DND-41 (cell line): ENCODE measurements at regions not wholly inside any gene's neighbourhood (a gene's known extent, or its start where the extent isn't known, plus 50 kb on each side); places are given as distances from the start of the nearest gene placed in this dataset.

Experiments used
- ATAC-seq: fragments of 200-7000 bp; cut with Tn5 transposase; 3 replicates; pipeline ENCODE4 v1.9.1; 2021; ENCODE audit warnings: low read depth; ENCODE audit not compliant: insufficient read depth
- DNase-seq: peaks from one replicate; pipeline ENCODE4 v3.0.0-alpha.2; 2020
- H2AFZ ChIP-seq: 2 replicates; pipeline ENCODE4 v1.6.0; 2012; ENCODE audit warnings: low read depth, low read length
- H3K27ac ChIP-seq: 2 replicates; pipeline ENCODE4 v1.5.1; 2012; ENCODE audit warnings: low read length, inconsistent platforms
- H3K27me3 ChIP-seq: fragments of 200-600 bp; sonication (generic); 2 replicates; pipeline ENCODE4 v1.6.0; 2012; ENCODE audit warnings: low read length, mild to moderate bottlenecking, inconsistent platforms; ENCODE audit not compliant: insufficient read depth, poor library complexity
- H3K36me3 ChIP-seq: 2 replicates; pipeline ENCODE4 v1.5.1; 2012; ENCODE audit warnings: low read length, inconsistent platforms; ENCODE audit not compliant: insufficient read depth
- H3K4me1 ChIP-seq: 2 replicates; pipeline ENCODE4 v1.5.1; 2012; ENCODE audit warnings: mild to moderate bottlenecking, low read length; ENCODE audit not compliant: insufficient read depth
- H3K4me2 ChIP-seq: 2 replicates; pipeline ENCODE4 v1.6.0; 2012; ENCODE audit warnings: mild to moderate bottlenecking, moderate library complexity, low read length, inconsistent platforms; ENCODE audit not compliant: insufficient read depth
- H3K4me3 ChIP-seq, 2 experiments: fragments of 200-600 bp in 1 of 2; shearing (Covaris generic) in 1 of 2; 2 replicates each; pipeline ENCODE4 v1.5.1; 2012 to 2016; ENCODE audit warnings: inconsistent platforms in 2 of 2, low read length in 2 of 2, mild to moderate bottlenecking in 2 of 2, low read depth in 1 of 2, moderate library complexity in 1 of 2
- H3K79me2 ChIP-seq: 2 replicates; pipeline ENCODE4 v1.6.0; 2012; ENCODE audit warnings: low read length, inconsistent platforms; ENCODE audit not compliant: insufficient read depth
- H3K9ac ChIP-seq: 2 replicates; pipeline ENCODE4 v1.6.0; 2012; ENCODE audit warnings: low read depth, mild to moderate bottlenecking, inconsistent platforms, low read length, moderate library complexity
- H3K9me3 ChIP-seq: 2 replicates; pipeline ENCODE4 v1.5.1; 2012; ENCODE audit warnings: low read length, moderate library complexity, mild to moderate bottlenecking, inconsistent platforms; ENCODE audit not compliant: insufficient read depth, severe bottlenecking
- H4K20me1 ChIP-seq: 2 replicates; pipeline ENCODE4 v1.6.0; 2012; ENCODE audit warnings: low read length; ENCODE audit not compliant: insufficient read depth
- EZH2 ChIP-seq: IDR thresholded peaks from 3 replicates; pipeline ENCODE4 v1.6.1; 2012; ENCODE audit warnings: borderline replicate concordance, low read depth, mild to moderate bottlenecking, moderate library complexity, low read length, inconsistent platforms; ENCODE audit not compliant: severe bottlenecking
- TF ChIP-seq, protein P1 (sequence below): IDR thresholded peaks from 2 replicates; pipeline ENCODE4 v1.5.1; 2012; ENCODE audit warnings: borderline replicate concordance, low read length, moderate library complexity, mild to moderate bottlenecking; ENCODE audit not compliant: poor library complexity, severe bottlenecking; ENCODE audit errors: extremely low read depth

DNA sequence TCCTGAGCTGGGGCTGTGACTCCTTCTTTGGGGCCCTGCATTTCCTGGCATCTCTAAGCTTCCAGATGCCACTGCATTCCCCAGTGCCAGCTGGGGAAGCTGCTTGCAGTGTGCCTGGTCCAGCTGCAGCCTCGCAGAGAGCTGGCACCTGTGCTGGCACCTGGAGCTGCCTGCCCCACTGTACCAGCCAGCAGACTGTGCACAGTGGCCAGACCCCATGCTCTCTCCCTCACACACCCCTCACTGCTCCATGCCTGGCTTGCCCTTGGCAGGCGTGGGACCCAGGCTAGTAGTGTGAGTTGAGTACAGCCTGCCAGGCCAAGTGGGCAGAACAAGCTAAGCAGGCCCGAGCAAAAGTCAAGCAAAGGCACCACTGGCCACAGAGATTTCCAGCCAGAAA lies 327.5 kb downstream of the NDFIP2 start:
- no peaks in the 10 kb centered on the region for H3K27me3 ChIP-seq
- H3K4me2 ChIP-seq = no peak overlapping the region
- no peak overlapping the region for H3K4me3 ChIP-seq
- H4K20me1 ChIP-seq = no peaks in the 10 kb centered on the region
- H2AFZ ChIP-seq = no peak overlapping the region
- TF ChIP-seq, protein P1, sequence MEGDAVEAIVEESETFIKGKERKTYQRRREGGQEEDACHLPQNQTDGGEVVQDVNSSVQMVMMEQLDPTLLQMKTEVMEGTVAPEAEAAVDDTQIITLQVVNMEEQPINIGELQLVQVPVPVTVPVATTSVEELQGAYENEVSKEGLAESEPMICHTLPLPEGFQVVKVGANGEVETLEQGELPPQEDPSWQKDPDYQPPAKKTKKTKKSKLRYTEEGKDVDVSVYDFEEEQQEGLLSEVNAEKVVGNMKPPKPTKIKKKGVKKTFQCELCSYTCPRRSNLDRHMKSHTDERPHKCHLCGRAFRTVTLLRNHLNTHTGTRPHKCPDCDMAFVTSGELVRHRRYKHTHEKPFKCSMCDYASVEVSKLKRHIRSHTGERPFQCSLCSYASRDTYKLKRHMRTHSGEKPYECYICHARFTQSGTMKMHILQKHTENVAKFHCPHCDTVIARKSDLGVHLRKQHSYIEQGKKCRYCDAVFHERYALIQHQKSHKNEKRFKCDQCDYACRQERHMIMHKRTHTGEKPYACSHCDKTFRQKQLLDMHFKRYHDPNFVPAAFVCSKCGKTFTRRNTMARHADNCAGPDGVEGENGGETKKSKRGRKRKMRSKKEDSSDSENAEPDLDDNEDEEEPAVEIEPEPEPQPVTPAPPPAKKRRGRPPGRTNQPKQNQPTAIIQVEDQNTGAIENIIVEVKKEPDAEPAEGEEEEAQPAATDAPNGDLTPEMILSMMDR = no peak
- no peak for TF ChIP-seq EZH2
- H3K4me1 ChIP-seq = no peaks in the 10 kb centered on the region
- no peak overlapping the region for H3K27ac ChIP-seq
- no peaks in the 10 kb centered on the region for H3K9me3 ChIP-seq
- H3K36me3 ChIP-seq = no peaks in the 10 kb centered on the region
- ATAC-seq (no peak), DNase-seq (no peak)
- no peaks in the 10 kb centered on the region for H3K79me2 ChIP-seq
- H3K9ac ChIP-seq = no peak overlapping the region

DNA sequence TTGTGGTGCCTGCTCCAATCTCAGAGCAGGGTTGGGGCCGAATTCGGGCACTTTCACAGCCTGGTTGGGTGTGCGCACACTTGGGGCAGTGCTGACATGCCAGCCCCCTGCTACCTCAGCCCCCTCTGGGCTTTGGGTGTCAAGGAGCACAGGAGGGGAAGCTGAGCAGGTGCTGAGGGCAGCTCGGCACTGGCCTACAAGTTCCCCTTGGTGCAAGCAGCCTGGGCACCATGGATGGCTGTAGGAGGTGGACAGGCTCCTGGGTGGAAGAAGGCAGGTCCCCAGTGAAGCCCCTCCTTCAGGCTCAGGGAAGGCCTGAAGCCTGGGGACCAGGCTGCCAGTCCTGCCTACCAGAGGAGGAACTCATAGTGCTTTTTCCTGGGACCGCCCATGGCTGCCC lies 326.6 kb downstream of the NDFIP2 start:
- Histone ChIP-seq H3K4me1 (no peaks in the 10 kb centered on the region), H3K36me3 (no peaks in the 10 kb centered on the region), H4K20me1 (no peaks in the 10 kb centered on the region), H3K9ac (no peak overlapping the region), H3K9me3 (no peaks in the 10 kb centered on the region), H3K79me2 (no peaks in the 10 kb centered on the region), H3K4me2 (no peak overlapping the region), H3K4me3 (no peak overlapping the region), H3K27me3 (no peaks in the 10 kb centered on the region), H2AFZ (no peak overlapping the region), H3K27ac (no peak overlapping the region)
- TF ChIP-seq, protein P1 = no peak
- TF ChIP-seq EZH2 = no peak
- ATAC-seq (no peak), DNase-seq (no peak)

DNA sequence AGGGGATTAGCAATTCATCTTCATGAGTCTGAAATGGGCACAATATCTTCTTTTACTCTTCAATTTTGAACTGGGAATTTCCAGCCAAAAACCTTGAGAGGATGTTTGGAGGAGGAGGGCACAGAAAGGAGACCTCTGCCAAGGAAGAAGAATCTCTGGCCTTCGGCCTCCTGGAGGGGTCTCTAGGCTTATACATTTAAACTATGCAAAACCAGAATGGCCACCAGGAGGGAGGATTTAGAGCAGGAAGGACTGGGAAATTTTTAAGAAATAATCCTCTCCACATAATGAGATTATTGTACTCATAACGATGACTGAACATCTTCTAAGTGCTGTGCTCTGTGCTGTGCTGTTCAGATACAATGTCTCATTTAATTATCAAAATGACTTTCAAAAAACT lies 325.9 kb downstream of the NDFIP2 start:
- Histone ChIP-seq H3K27me3 (no peaks in the 10 kb centered on the region), H2AFZ (no peak overlapping the region), H3K4me2 (no peak overlapping the region), H3K9ac (no peak overlapping the region), H3K36me3 (no peaks in the 10 kb centered on the region), H3K4me3 (no peak overlapping the region), H3K79me2 (no peaks in the 10 kb centered on the region), H4K20me1 (no peaks in the 10 kb centered on the region), H3K4me1 (no peaks in the 10 kb centered on the region), H3K9me3 (no peaks in the 10 kb centered on the region), H3K27ac (no peak overlapping the region)
- no peak for TF ChIP-seq EZH2
- TF ChIP-seq, protein P1 = no peak
- ATAC-seq (no peak), DNase-seq (no peak)

DNA sequence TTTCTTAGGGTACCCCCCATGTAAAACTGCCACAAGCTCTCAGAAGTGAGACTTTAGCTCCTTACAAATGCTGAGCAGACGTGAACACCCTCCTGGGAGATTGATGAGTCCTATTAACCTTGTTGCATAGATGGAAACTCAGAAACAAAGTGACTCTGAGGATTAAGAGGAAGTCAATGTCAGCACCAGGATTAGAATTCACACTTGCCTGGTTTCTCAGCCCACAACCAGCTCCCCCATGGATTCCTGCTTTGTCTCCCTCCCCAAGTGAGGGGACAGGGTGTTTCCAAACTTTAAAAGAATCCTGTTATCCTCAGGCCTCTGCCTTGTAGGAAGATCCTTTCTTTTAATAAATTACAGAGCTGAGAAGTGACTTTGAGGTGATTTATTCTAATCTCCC lies 324.4 kb downstream of the NDFIP2 start:
- TF ChIP-seq, protein P1 = no peak
- no peak for TF ChIP-seq EZH2
- Histone ChIP-seq H3K4me3 (no peak overlapping the region), H3K4me1 (no peaks in the 10 kb centered on the region), H3K4me2 (no peak overlapping the region), H3K36me3 (no peaks in the 10 kb centered on the region), H4K20me1 (no peaks in the 10 kb centered on the region), H3K27ac (no peak overlapping the region), H3K79me2 (no peaks in the 10 kb centered on the region), H3K9ac (no peak overlapping the region), H2AFZ (no peak overlapping the region), H3K9me3 (no peaks in the 10 kb centered on the region), H3K27me3 (no peaks in the 10 kb centered on the region)
- DNase-seq (no peak), ATAC-seq (no peak)
